Skin epidermis (tissue), 12 donors: ENCODE measurements at regions not wholly inside any gene's neighbourhood (a gene's known extent, or its start where the extent isn't known, plus 50 kb on each side); places are given as distances from the start of the nearest gene placed in this dataset.
A peak's percentile ranks its signal among the peaks of the same experiment; 100 is the strongest.

Experiments
- H3K27ac ChIP-seq, 21 experiments: fragments of 200-600 bp; sonication (generic) in 11 of 21; one replicate each; pipeline ENCODE4 v1.5.0; 2020; ENCODE audit warnings: mild to moderate bottlenecking in 3 of 21, inconsistent platforms in 2 of 21, moderate library complexity in 2 of 21
- H3K4me3 ChIP-seq, 7 experiments: fragments of 200-600 bp; sonication (generic) in 2 of 7; one replicate each; pipeline ENCODE4 v1.5.0; 2020; ENCODE audit warnings: inconsistent platforms in 2 of 7, mild to moderate bottlenecking in 2 of 7, moderate library complexity in 1 of 7

DNA sequence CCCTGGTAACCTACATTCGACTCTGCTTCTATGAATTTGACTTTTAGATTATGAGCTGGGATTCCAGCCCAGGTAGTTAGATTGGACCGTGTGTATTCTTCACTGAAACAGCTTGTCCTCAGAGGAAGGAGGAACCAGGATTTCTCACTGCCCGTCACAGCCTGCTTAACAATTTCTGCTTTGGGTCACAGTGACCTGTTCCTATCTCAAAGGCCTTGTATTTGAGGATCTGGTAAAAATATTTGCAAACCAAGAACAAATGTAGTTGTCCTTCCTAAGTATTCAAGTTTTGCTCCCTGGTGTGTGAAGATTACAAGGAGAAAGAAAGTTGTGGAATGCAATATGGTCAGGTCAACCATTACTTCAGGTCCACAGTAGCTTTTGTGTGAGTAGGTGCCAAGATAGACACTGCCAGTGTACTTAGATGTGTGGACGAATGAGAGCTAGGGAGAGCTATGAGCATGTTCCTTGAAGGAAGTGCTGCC, 55.1 kb downstream of the KIF4B start:
- no peak overlapping the region for H3K27ac ChIP-seq
- H3K4me3 ChIP-seq: no peak overlapping the region

DNA sequence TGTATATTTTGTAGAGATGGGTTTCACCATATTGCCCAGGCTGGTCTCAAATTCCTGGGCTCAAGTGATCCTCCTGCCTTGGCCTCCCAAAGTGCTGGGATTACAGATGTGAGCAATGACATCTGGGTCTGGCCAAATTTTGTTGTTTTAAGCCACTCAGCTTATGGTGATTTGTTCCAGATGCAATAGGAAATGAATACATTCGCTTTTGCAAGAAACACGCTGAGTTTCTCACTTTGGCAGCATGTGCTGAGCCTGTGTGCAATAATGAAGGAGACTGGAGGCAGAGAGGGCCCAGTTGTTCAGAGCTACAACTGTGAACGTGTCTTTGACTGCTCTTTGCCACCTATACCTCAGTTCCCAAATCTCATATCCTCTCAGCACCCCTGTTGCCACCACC, 56.4 kb downstream of the KIF4B start:
- no peak overlapping the region for H3K4me3 ChIP-seq

DNA sequence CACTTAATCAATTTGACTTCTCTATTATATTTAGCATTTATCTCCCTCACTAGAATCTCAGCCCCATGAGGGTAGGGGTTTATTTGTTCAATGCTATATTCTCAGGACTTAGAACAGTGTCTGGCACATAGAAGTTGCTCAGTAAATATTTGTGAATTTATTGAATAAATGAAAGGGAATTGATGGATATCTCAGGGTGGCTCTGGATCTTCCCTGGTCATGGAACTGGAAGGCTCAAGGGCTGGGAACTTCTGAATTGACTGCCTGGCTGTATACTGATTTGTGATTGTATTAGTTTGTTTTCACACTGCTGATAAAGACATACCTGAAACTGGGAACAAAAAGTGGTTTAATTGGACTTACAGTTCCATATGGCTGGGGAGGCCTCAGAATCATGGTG, 57.2 kb downstream of the KIF4B start:
- Histone ChIP-seq H3K4me3 (no peak overlapping the region), H3K27ac (no peak overlapping the region)

More for the DNA sequence above, 56.4 kb downstream of the KIF4B start:
- H3K27ac ChIP-seq: no peak overlapping the region

DNA sequence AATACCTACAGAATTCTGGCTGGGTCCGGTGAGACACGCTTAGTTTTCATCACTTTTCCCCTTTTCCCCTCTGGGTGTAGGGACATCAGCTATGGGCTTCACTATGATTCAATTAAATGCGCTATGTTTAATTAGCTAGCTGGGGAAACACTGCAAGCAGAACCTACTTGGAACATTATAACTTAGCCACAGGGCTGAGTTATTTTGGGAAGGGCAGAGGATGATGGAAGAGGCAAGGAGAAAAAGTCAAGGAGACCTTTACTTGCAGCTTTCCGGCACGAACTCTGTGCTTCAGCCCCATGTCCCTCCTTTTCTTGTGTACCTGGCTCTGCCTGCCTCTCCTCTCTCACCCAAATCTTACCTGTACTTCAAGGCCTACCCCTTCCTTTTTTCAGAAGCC, 62.8 kb downstream of the KIF4B start:
- Histone ChIP-seq H3K27ac (no peak overlapping the region), H3K4me3 (no peak overlapping the region)

DNA sequence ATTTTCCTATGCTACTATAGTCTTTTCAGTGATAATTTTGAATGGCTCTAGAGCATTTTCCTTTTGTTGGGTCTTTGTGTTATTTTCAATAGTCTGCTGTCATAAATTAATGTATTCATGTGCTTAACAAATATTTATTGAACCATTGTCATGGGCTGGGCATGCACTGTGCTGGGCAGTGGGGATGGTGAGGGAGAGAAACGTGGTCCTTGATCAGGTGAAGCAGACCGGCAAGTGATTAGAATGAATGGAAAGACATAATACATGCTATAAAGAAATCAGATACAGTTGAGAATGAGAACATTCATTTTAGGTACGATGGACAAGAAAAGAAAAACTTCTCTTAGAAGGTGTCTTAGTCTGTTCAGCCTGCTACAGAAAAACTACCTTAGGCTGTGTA, 66.1 kb downstream of the KIF4B start:
- no peak overlapping the region for H3K4me3 ChIP-seq
- H3K27ac ChIP-seq: no peak overlapping the region

DNA sequence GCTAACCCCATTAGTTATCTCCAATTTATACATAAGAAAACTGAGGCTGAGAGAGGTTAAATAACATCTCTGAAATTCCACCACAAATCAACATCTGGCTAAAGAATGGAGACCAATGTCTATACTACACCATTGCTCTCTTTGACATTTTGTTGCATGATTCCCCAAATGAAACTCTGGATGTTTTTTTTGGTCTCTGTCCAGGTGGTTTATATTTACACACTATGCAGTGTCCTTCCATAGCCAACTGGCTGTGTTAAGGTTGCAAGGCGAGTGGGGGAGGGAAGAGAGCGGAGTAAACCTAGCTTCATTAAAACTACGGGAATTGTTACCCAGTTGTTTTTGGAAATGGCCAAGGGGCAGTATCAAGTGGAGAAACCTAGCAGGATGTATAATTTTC, 67.2 kb downstream of the KIF4B start:
- no peak overlapping the region for H3K27ac ChIP-seq
- no peak overlapping the region for H3K4me3 ChIP-seq

DNA sequence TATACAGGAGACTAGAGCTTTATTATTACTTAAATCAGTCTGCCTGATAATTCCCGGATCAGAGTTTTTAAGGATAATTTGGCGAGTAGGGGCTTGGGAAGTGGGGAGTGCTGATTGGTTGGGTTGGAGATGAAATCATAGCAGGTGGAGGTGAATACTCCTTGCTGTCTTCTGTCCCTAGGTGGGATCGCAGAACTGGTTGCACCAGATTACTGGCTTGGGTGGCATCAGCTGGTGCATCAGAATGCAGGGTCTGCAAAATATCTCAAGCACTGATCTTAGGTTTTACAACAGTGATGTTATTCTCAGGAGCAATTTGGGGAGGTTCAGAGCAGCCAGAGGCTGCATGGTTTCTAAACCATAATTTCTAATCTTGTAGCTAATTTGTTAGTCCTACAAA, 68.1 kb downstream of the KIF4B start:
- no peak overlapping the region for H3K27ac ChIP-seq
- H3K4me3 ChIP-seq: no peak overlapping the region

DNA sequence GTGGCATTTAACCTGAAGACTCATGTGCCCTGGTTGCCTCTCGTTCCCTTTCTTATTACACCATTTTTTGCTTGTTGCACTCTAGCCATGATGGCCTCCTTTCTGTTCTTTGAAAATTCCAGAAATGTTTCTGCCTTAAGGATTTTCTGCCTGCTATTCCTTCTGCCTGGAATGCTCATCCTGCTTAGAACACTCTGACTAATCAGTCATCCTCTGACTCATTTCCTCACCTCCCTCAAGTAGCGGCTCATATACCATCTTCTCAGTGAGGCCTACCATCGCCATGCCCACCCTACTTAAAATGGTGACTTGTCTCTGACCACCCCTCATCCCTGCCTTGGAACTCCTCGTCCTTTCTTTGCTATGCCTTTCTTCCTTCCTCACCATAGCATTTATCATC, 68.8 kb downstream of the KIF4B start:
- Histone ChIP-seq H3K27ac (no peak overlapping the region), H3K4me3 (no peak overlapping the region)

DNA sequence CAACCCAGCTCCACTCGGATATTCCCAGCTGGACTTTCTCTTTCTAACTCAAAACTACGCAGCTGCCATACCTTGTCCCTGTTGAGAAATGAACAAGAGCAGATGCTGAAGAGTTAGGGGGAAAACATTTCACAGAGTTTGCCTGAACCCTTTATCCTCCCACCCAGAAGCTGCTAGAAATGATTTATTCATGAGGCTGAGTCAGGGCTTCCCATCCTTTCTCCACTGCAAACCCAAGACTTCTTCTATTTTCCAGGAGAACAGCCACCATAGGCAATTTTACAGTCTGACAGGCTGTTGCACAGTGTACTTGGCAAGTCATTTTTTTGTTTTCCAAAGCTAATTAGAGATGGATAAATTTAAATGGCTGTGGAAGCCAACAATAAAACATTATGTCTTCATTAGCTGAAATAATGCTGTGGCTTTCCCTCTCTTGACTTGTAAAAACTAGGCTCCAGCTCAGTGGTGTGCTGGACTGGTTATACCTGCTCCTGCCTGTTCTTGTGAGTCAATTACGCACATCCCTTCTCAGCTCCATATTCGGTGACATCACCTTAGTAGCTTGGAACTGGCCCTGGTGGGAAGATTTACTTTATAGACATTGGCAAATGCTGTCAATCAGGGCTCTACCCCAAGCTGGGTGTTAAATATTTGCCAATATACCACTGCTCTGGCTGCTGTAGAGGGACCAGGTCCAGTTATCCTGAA, 71.9 kb downstream of the KIF4B start:
- H3K27ac ChIP-seq: peak overlapping the region in 9 of 21 experiments; percentile 2 to 66 (median 36)
- no peak overlapping the region for H3K4me3 ChIP-seq

DNA sequence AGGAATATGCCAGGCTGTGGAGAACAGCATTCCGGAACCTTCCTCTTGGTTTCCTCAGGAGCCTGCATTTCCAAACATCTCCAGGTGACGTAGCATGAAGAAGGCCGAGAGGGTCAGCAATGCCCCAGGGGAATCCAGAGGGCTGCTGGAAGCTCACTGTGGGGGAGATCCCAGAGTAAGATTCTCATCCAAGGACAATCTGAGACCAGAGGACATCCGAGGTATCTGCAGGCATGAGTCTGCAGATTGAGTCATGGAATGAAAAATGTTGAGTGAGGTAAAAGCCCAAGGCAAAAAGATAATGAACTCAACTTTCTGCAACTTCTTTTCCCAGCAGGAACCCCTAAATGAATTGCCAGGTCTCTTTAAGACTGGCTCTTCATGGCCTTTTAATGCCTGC, 73.5 kb downstream of the KIF4B start:
- Histone ChIP-seq H3K4me3 (no peak overlapping the region), H3K27ac (peak overlapping the region in 1 of 21 experiments; percentile 50)

DNA sequence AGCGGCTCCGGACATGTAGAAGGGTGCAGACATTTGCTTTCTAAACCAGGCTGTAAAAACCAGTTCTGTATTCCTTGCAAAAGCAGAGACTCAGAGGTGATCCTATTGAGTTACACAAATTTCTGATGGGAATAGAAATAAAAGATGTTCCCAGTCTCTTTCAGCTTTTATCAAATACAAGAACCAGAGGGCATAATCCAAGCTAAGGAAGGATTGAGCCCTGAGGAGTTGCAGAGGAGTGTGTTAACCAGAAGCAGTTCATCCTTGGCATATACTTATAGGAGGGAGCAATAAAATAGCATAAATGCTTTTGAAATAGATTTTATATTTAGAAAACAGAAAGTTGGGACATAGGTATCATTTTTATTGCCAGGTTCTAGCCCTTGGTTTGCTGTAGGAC, 75.3 kb downstream of the KIF4B start:
- Histone ChIP-seq H3K27ac (no peak overlapping the region), H3K4me3 (no peak overlapping the region)

DNA sequence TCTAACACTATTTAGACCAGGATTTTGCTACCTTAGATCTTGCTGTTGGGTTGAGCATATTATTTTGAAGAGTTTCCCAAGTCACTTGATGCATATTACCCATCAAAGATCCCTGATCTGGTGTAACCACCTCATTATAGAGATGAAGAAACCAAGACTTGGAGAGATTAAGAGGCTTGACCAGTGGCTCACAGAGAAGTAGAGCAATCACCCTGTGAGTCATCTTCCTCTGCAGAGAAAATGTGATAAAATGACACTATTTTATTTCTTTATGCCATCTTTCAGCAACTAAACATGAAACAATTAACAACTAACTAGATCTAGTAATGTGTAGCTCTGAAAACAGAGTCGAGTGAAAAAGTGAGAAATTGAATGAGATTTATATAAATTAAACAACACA, 76.1 kb downstream of the KIF4B start:
- H3K4me3 ChIP-seq: no peak overlapping the region
- no peak overlapping the region for H3K27ac ChIP-seq

DNA sequence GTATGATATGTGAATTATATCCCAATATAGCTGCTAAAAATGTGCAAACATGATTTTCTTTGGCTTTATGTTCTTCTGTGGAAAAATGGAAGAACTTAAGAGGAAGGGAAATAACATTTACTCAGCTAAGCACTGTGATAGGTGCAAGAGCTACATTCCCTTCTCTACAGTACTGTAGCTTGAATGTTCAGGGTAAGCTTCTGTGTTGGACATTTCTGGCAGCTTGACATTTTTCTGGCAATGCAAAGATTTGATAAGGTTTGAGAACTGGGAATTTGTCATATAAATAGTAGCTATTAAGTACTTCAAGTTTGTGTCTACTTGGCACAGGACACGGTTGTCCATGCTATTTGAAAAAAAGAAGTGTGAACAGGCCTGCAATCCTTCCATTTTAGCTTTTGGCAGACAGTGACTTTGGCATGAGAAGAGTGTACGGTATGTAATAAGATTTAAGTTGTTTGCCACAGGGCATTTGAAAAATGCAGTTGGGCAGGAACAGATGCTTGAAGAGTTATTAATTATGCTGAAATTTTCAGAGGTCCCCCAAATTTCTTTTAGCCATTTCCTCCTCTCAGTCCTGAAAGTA, 77.6 kb downstream of the KIF4B start:
- H3K27ac ChIP-seq: no peak overlapping the region

DNA sequence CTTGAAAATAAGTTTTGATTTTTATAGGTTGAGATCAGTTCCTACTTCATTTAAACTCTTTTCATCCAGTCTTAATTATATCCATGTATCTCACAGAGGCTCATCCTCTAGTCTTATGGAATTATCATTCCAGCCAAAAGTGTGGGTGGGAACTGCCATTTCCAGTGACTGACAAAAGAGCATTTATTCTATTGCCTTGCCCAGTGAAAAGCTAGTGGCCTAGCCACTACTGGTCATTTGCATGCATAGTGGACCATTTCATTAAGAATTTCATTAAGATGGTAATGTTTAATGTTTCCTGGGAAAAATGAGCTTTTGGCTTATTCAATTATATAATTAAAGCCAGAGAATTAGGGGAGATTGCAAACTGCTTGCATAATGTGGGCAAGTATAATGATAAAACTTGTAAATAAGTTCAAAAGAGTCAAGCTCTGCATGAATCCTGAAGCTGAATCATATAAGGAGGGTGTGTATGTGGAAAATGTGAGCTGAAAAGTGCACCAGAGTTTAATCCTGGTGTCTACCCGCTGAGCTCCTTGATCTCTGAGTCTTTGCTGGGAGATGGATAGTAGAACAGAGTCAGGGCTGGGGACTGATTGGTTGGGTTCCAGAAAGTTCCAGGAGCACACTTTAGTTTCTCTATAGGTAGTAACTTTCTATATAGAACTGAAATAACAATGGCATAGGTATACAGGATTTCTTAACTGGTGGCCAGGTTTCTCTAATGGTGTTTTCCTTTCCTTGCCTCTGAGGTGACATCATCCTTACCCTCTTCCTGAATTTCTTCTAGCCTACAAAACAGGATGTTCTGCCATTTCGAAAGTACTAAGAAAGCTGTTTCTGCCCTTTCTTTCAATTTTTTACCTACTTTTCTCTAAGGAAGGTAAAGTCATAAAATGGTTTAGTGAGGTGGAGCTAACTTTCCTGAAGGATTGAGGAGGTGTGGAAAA, 78.5 kb downstream of the KIF4B start:
- Histone ChIP-seq H3K27ac (no peak overlapping the region), H3K4me3 (no peak overlapping the region)

More for the DNA sequence above, 77.6 kb downstream of the KIF4B start:
- no peak overlapping the region for H3K4me3 ChIP-seq

DNA sequence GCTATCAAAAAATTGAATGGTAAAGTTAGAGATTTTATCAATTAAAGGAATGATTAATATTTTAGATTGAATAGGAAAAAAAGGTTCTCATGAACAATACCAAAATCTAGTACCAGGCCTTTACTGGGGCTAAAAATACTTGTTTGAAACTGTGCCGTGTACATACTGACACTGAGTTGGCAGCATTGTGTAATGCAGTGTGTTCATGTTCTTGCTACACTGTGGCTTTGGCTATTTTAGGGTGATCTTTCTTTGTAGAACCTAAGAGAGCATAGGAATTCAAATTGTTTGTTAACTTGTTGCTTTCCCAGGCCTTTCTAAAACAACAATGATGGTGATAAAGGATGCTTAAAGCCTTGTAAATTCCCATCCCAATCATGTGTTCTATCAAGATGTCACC, 80.9 kb downstream of the KIF4B start:
- no peak overlapping the region for H3K4me3 ChIP-seq
- H3K27ac ChIP-seq: no peak overlapping the region

DNA sequence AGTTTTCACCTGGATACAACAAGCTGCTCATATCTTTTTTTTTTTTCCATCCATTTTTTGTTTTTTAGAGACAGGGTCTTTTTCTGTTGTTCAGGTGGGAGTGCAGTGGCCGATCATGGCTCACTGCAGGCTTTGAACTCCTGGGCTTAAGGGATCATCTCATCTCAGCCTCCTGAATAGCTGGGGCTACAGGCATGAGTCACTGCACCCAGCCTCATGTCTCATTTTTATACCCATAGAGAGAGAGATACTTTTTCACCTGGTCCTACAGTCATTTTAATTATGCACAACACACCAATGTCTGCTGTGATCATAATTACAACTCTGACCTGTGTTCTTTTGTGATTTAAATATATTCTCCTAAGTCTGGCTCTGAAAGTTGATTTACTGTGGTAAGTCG, 84.4 kb downstream of the KIF4B start:
- H3K27ac ChIP-seq: no peak overlapping the region
- no peak overlapping the region for H3K4me3 ChIP-seq

DNA sequence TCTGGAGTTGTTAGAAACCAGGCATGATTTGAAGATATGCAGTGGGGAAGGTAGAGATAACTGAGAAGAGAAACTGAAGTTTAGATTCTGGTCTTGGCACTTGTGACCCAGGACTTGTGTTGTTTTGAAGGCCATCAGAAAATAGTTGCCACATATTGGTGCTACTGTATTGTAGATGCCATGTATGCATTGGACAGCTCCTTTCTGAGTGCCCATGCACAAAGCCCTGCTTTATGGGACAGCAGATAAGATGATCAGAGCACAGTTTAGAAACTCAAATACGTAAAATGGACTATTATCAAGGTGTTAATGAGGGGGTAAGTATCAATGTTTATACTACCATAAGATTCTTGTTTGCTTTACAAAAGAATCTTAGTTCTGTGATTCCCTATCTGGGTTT, 84.9 kb downstream of the KIF4B start:
- no peak overlapping the region for H3K4me3 ChIP-seq
- H3K27ac ChIP-seq: no peak overlapping the region

DNA sequence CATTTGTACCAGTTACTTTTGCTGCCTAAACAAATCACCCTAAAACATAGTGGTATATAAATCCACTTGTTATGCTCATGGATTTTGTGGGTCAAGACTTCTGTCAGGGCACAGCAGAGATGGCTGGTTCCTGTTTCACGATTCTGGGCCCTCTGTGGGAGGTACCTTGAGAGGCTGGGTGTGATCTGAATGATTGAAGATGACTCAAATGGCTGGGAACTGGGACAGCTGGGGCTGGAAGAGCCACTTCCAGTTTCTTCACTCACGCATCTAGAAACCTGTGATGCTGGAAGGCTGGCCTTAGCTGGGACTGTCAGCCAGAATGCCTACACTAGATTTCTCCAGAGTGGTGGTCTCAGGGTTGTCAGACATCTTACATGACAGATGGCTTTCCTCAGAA, 88.1 kb downstream of the KIF4B start:
- Histone ChIP-seq H3K27ac (peak overlapping the region in 2 of 21 experiments; percentile 6 to 47), H3K4me3 (no peak overlapping the region)

DNA sequence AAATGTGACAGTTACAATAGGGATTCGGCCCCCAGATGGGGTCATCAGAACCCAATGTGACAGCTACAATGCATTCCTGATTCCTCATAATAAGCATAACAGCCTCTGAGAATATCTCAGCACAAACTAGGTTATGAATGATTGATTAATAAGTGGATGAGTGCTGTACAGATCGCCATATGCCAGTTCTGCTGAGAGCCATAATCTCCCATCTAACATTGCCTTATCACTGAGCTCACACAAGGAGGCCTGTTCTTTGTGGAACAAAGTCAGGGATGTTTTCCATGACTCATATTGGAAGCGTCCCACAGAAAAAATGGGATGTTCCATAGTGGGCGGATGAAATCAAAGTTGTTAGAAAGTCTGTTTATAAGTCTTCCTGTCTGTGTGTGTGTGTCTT, 89.6 kb downstream of the KIF4B start:
- H3K27ac ChIP-seq: no peak overlapping the region
- no peak overlapping the region for H3K4me3 ChIP-seq

DNA sequence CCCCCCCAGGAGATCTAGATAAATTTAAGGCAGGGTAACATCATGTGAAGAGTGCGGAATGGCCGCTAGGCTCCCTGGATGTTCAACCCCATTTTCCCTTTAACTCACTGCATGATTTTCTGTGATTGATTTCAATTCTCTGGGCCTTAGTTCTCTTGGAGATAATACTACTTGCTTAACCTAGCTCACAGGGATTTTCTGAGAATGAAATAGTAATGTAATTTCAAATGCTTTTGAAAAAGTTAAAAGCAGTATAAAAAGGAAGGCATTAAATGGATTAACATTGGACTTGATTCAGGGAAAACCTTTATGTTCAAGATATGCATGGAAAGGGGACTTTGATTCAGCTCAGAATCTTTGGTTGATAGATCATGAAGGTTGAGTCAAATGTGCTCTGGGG, 90.9 kb downstream of the KIF4B start:
- no peak overlapping the region for H3K27ac ChIP-seq

DNA sequence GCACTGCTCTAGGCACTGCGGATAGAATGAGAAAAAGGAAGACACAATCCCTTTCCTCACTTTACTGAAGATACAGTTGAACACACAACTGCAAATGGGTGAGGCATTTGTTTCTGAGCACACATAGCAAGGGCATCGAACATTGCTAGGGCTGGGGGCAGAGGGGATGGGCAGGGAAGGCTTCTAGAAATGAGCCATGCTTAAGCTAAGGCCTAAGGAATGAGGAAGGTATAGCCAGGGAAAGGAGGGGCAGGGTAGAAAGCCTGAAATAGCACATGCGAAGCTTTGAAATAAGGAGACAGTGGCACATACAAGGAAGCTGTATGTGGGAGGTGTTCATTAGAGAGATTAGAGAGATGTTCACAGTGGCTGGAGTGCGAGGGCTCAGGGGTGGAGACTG, 92.7 kb downstream of the KIF4B start:
- Histone ChIP-seq H3K4me3 (no peak overlapping the region), H3K27ac (no peak overlapping the region)

More for the DNA sequence above, 90.9 kb downstream of the KIF4B start:
- no peak overlapping the region for H3K4me3 ChIP-seq
